Neural progenitor cell (in vitro differentiated cells): ENCODE measurements at regions not wholly inside any gene's neighbourhood (a gene's known extent, or its start where the extent isn't known, plus 50 kb on each side); places are given as distances from the start of the nearest gene placed in this dataset.

ENCODE experiments used
- EZH2 ChIP-seq: fragments of 200-600 bp; sonication (generic); IDR thresholded peaks from 2 replicates; pipeline ENCODE4 v1.6.1; 2017; ENCODE audit warnings: antibody characterized with exemption, mild to moderate bottlenecking, moderate library complexity
- TF ChIP-seq, protein P1 (sequence below): fragments of 200-600 bp; sonication (generic); IDR thresholded peaks from 2 replicates; pipeline ENCODE4 v1.5.1; 2017; ENCODE audit warnings: antibody characterized with exemption, mild to moderate bottlenecking

DNA sequence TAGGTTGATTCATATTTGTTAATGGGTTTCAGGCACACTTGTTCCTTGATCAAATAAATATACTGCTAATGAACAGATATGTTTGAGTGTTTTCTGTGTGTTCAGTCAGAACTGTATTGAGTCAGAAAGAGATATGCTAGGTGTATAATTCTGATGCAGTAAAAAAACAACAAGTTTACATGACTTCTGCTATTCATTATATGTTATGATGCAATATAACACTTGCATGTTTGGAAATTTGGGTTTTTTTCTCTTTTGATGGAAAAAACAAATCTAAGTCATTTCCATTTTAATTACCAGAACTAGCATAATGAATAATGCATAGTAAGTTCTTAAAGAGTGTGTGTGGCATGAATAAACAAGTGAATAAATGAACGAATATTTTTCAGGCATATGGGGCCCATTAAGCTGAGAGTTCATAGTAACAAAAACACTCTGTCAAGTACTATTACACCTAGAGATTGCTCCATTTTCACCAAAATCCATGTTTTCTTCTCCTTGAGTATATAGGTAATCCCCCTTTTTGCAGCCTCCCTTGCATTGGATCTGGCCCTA lies 208.3 kb upstream of the NT5E start:
- no peak for TF ChIP-seq EZH2
- TF ChIP-seq, protein P1, sequence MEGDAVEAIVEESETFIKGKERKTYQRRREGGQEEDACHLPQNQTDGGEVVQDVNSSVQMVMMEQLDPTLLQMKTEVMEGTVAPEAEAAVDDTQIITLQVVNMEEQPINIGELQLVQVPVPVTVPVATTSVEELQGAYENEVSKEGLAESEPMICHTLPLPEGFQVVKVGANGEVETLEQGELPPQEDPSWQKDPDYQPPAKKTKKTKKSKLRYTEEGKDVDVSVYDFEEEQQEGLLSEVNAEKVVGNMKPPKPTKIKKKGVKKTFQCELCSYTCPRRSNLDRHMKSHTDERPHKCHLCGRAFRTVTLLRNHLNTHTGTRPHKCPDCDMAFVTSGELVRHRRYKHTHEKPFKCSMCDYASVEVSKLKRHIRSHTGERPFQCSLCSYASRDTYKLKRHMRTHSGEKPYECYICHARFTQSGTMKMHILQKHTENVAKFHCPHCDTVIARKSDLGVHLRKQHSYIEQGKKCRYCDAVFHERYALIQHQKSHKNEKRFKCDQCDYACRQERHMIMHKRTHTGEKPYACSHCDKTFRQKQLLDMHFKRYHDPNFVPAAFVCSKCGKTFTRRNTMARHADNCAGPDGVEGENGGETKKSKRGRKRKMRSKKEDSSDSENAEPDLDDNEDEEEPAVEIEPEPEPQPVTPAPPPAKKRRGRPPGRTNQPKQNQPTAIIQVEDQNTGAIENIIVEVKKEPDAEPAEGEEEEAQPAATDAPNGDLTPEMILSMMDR: no peak
